ENCODE measurements at regions not wholly inside any gene's neighbourhood (a gene's known extent, or its start where the extent isn't known, plus 50 kb on each side); places are given as distances from the start of the nearest gene placed in this dataset.

- no peak for DNase-seq (ENCODE audit: low read depth)
Measured at GRCh38 chr3:22940285-22940684, 262.8 kb upstream of the UBE2E2 start.

- no peak for DNase-seq (ENCODE audit: low read depth)
Measured at GRCh38 chr3:22942981-22943380, 260.1 kb upstream of the UBE2E2 start.

GRCh38 chr3:22947851-22948250 lies 255.3 kb upstream of the UBE2E2 start:
- no peak for DNase-seq (ENCODE audit: low read depth)

- DNase-seq (ENCODE audit: low read depth), result peak; percentile 49
Measured at GRCh38 chr3:22951910-22952309, 251.2 kb upstream of the UBE2E2 start.

- no peak for DNase-seq (ENCODE audit: low read depth)
Measured at GRCh38 chr3:22952860-22953259, 250.3 kb upstream of the UBE2E2 start.

- DNase-seq (ENCODE audit: low read depth), result no peak
Measured at GRCh38 chr3:22959593-22959992, 243.5 kb upstream of the UBE2E2 start.

- peak; percentile 18 for DNase-seq (ENCODE audit: low read depth)
Measured at GRCh38 chr3:22960105-22960984, 242.8 kb upstream of the UBE2E2 start.

- no peak for DNase-seq (ENCODE audit: low read depth)
Measured at GRCh38 chr3:22962244-22962643, 240.9 kb upstream of the UBE2E2 start.

- DNase-seq (ENCODE audit: low read depth), result no peak
Measured at GRCh38 chr3:22966349-22966748, 236.8 kb upstream of the UBE2E2 start.

- no peak for DNase-seq (ENCODE audit: low read depth)
Measured at GRCh38 chr3:22969276-22969675, 233.9 kb upstream of the UBE2E2 start.

- no peak for DNase-seq (ENCODE audit: low read depth)
Measured at GRCh38 chr3:22971497-22971896, 231.6 kb upstream of the UBE2E2 start.

- no peak for DNase-seq (ENCODE audit: low read depth)
Measured at GRCh38 chr3:22977042-22977441, 226.1 kb upstream of the UBE2E2 start.

- DNase-seq (ENCODE audit: low read depth), result no peak
Measured at GRCh38 chr3:22977650-22978289, 225.4 kb upstream of the UBE2E2 start.

- no peak for DNase-seq (ENCODE audit: low read depth)
Measured at GRCh38 chr3:22979581-22979980, 223.5 kb upstream of the UBE2E2 start.

GRCh38 chr3:22980346-22980745 lies 222.8 kb upstream of the UBE2E2 start:
- no peak for DNase-seq (ENCODE audit: low read depth)

GRCh38 chr3:22981166-22981565 lies 222.0 kb upstream of the UBE2E2 start:
- no peak for DNase-seq (ENCODE audit: low read depth)

- DNase-seq (ENCODE audit: low read depth), result no peak
Measured at GRCh38 chr3:22981861-22982260, 221.3 kb upstream of the UBE2E2 start.

- DNase-seq (ENCODE audit: low read depth), result no peak
Measured at GRCh38 chr3:22982981-22983587, 220.0 kb upstream of the UBE2E2 start.

GRCh38 chr3:22986958-22987357 lies 216.2 kb upstream of the UBE2E2 start:
- no peak for DNase-seq (ENCODE audit: low read depth)

GRCh38 chr3:22988566-22988965 lies 214.6 kb upstream of the UBE2E2 start:
- DNase-seq (ENCODE audit: low read depth), result no peak

GRCh38 chr3:22989716-22990115 lies 213.4 kb upstream of the UBE2E2 start:
- no peak for DNase-seq (ENCODE audit: low read depth)

GRCh38 chr3:22990291-22991200 lies 212.6 kb upstream of the UBE2E2 start:
- no peak for DNase-seq (ENCODE audit: low read depth)
